WERI-Rb-1 (cell line): ENCODE measurements at regions not wholly inside any gene's neighbourhood (a gene's known extent, or its start where the extent isn't known, plus 50 kb on each side); places are given as distances from the start of the nearest gene placed in this dataset.

Experiments used
- DNase-seq: peaks from one replicate; pipeline ENCODE4 v3.0.0-alpha.2; 2020
- H3K27ac ChIP-seq: fragments of 250-450 bp; sonication (Bioruptor Pico); 2 replicates; pipeline ENCODE4 v1.5.1; 2020; ENCODE audit warnings: mild to moderate bottlenecking, moderate library complexity
- H3K27me3 ChIP-seq: fragments of 250-450 bp; sonication (Bioruptor Pico); 2 replicates; pipeline ENCODE4 v1.5.1; 2021; ENCODE audit warnings: mild to moderate bottlenecking, low read depth, moderate library complexity; ENCODE audit not compliant: insufficient read depth, severe bottlenecking
- H3K36me3 ChIP-seq: fragments of 250-450 bp; sonication (Bioruptor Pico); 2 replicates; pipeline ENCODE4 v1.5.1; 2020; ENCODE audit warnings: mild to moderate bottlenecking, moderate library complexity
- H3K4me3 ChIP-seq: 2 replicates; pipeline ENCODE4 v1.5.1; 2011; ENCODE audit warnings: low read depth, mild to moderate bottlenecking, control low read depth, low read length
- H3K9me3 ChIP-seq: fragments of 250-450 bp; sonication (Bioruptor Pico); 2 replicates; pipeline ENCODE4 v1.5.1; 2021; ENCODE audit warnings: mild to moderate bottlenecking, moderate library complexity; ENCODE audit not compliant: severe bottlenecking
- TF ChIP-seq, protein P1 (sequence below): IDR thresholded peaks from 2 replicates; pipeline ENCODE4 v1.5.1; 2011; ENCODE audit warnings: low read depth, mild to moderate bottlenecking, control low read depth, inconsistent platforms, low read length

DNA sequence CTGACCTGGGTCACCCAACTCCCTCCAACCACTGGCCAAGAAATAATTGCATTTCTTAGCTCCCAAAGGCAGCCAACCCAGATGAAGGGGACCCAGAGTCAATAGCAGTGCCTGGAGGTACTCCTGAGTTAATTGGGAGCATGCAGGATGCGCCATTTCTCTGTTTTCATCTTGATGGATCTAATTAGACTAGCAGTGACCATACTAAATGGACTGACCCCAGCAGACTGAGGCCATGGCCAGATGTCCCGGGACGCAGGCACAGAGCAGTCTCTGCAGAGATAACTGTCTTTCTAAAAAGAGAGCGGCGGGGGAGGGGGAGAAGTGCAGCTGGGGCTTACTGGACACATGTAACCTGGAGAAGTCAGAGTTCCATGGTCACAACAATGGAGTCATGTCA lies 53.2 kb upstream of the CMKLR1 start:
- H3K9me3 ChIP-seq = no peaks in the 10 kb centered on the region
- H3K27me3 ChIP-seq = peaks cover 34% of the 10 kb centered on the region
- DNase-seq = no peak
- H3K27ac ChIP-seq = no peak overlapping the region
- no peak overlapping the region for H3K4me3 ChIP-seq
- no peaks in the 10 kb centered on the region for H3K36me3 ChIP-seq
- TF ChIP-seq, protein P1, sequence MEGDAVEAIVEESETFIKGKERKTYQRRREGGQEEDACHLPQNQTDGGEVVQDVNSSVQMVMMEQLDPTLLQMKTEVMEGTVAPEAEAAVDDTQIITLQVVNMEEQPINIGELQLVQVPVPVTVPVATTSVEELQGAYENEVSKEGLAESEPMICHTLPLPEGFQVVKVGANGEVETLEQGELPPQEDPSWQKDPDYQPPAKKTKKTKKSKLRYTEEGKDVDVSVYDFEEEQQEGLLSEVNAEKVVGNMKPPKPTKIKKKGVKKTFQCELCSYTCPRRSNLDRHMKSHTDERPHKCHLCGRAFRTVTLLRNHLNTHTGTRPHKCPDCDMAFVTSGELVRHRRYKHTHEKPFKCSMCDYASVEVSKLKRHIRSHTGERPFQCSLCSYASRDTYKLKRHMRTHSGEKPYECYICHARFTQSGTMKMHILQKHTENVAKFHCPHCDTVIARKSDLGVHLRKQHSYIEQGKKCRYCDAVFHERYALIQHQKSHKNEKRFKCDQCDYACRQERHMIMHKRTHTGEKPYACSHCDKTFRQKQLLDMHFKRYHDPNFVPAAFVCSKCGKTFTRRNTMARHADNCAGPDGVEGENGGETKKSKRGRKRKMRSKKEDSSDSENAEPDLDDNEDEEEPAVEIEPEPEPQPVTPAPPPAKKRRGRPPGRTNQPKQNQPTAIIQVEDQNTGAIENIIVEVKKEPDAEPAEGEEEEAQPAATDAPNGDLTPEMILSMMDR = no peak

DNA sequence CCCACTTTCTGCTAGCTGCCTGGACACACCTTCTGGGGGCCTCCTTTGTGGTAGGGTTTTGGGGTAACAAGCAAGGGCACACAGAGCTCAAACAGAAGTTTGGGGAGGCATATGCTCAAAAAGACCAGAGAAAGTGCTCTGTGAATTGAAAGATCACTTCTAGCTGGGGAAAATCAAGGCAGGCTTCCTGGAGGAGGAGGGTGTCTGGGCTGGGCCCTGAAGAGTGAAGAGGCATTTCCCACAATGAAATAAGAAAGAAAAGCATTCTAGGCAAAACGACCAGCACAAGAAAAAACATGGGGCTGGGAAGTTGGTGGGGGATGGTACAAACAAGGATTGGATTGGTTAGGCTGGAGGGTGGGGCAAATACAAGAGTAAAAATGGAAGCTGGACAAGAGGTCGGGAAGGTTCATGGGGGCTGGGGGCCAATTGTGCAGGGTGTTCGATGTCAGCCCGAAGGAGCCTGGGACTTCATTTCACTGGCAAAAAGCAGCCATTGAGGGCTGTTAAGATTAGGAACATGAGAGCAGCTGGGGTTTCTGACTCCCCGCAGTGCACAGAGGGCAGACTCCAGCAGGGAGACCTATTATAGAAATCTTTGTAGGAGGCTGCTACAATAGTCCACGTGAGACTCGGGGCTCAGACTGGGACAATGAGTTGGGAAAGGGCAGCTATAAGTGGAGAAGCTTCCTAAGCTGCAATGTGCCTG lies 51.5 kb upstream of the CMKLR1 start:
- H3K27ac ChIP-seq = no peak overlapping the region
- no peak for DNase-seq

DNA sequence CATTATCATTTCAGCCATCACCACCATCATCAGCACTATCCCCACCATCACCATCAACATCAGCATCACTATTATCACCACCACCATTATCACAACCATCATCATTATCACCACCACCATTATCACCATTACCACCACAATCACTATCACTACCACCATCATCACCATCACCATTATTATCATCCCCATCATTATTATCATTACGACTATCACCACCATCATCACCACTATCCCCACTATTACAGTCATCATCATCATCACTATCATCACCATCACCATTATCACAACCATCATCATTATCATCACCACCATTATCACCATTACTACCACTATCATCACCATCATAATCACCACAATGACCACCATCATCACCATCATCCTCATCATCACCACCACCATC lies 50.4 kb upstream of the CMKLR1 start:
- Histone ChIP-seq H3K4me3 (no peak overlapping the region), H3K9me3 (peaks cover 4% of the 10 kb centered on the region), H3K27ac (no peak overlapping the region), H3K36me3 (no peaks in the 10 kb centered on the region), H3K27me3 (peaks cover 39% of the 10 kb centered on the region)
- no peak for DNase-seq
- TF ChIP-seq, protein P1 = no peak

More for the DNA sequence above, 51.5 kb upstream of the CMKLR1 start:
- Histone ChIP-seq H3K4me3 (no peak overlapping the region), H3K36me3 (no peaks in the 10 kb centered on the region), H3K9me3 (no peaks in the 10 kb centered on the region), H3K27me3 (peaks cover 39% of the 10 kb centered on the region)
- TF ChIP-seq, protein P1 = no peak
